ENCODE measurements at regions not wholly inside any gene's neighbourhood (a gene's known extent, or its start where the extent isn't known, plus 50 kb on each side); places are given as distances from the start of the nearest gene placed in this dataset.
A peak's percentile ranks its signal among the peaks of the same experiment; 100 is the strongest.
"Not testable (repeated sequence)": the region's sequence is repeated elsewhere in the genome, so short reads cannot be mapped to it uniquely, and the experiment has no call there.

DNA sequence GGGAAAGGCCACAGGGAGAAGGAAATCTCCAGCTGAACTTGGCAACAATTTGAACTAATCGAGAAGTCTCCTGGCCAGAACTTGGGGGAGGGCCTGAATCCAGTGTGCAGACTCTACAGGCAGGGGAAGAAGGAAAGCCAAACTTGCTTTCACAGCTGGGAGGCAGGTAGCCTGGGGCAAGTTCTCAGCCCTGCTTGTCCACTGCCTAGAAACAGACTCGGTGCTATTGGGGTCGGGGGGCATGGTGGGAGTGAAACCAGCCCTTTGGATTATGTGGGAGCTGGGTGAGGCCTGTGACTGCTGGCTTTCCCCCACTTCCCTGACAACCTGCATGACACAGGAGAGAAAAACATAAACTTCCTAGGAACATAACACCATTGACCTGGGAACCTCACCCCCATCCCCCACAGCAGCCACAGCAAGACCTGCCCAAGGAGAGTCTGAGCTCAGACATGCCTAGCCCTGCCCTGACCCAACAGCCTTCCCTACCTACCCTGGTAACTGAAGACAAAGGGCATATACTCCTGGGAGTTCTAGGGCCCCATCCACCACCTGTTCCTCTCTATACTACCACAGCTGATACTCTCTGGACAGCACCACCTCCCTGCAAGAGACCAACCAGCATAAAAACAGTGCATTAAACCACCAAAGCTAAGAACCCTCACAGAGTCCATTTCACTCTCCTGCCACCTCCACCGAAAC lies 103.7 kb upstream of the MNS1 start:
- peak; percentile 55 for DNase-seq (ENCODE audit: low read depth)

DNA sequence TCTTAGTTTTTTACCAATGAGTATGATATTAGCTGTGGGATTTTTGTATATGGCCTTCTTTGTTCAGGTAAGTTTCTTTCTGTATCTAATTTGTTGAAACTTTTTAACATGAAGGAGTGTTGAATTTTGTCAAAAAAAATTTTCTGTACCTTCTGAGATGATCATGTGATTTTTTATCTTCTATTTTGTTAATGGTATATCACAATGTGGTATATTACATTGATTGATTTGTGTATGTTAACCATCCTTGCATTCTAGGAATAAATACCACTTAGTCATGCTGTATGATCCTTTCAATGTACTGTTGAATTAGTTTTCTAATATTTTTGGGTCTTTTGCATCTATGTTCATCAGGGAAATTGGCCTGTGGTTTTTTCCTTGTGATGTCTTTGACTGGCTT lies 92.5 kb upstream of the MNS1 start:
- no peak for DNase-seq (ENCODE audit: low read depth)

DNA sequence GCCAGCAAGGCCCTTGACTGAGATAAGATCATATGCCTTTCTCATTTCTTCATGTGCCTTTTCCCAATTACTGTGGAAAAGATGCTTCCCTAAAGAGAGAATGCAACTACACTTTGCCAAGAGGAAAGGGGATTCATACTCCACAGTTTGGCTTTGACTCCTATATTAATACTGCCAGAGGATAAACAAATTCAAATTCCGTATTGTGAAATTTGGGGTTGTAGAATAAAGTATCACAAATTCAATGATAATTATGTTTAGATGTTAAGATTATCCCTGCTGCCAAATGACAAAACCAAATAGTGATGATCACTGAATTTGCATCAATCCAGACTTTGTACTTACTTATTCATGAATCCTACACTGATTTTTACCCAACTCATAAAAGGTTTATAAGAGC lies 88.5 kb upstream of the MNS1 start:
- no peak for DNase-seq (ENCODE audit: low read depth)

DNA sequence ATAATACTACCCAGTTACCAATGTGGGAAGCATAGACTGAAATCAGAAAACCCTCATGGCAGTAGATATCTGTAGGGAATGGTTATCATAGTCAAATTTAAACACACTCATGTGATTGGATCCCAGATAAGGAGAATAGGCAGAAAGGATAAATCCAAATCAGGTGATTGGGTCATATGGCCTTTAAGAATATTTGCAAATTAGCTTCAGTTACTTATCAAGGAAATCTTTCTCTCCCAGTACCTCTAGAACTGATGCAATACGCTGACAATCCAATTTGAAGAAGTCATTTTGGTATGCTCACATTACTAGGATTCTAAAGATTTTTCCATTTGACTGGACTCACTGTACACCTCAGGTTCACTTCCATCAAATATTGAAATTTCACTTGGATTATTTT lies 87.7 kb upstream of the MNS1 start:
- DNase-seq (ENCODE audit: low read depth), result no peak

DNA sequence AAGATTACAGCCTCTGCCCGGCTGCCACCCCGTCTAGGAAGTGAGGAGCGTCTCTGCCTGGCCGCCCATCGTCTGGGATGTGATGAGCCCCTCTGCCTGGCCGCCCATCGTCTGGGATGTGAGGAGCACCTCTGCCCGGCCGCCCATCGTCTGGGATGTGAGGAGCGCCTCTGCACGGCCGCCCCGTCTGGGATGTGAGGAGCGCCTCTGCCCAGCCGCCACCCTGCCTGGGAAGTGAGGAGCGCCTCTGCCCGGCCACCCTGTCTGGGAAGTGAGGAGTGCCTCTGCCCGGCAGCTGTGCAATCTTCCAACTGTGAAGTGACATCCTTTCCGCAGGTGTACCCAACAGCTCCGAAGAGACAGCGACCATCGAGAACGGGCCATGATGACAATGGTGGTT lies 75.6 kb upstream of the MNS1 start:
- DNase-seq (ENCODE audit: low read depth), result not testable (repeated sequence)

DNA sequence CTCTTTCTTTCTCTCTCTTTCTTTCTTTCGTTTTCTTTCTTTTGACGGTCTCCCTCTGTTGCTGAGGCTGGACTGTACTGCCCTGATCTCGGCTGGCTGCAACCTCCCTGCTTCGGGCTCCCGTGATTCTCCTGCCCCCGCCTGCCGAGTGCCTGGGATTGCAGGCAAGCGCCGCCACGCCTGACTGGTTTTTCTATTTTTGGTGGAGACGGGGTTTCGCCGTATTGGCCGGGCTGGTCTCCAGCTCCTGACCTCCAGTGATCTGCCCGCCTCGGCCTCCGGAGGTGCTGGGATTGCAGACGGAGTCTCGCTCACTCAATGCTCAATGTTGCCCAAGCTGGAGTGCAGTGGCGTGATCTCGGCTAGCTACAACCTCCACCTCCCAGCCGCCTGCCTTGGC lies 75.2 kb upstream of the MNS1 start:
- not testable (repeated sequence) for DNase-seq (ENCODE audit: low read depth)

DNA sequence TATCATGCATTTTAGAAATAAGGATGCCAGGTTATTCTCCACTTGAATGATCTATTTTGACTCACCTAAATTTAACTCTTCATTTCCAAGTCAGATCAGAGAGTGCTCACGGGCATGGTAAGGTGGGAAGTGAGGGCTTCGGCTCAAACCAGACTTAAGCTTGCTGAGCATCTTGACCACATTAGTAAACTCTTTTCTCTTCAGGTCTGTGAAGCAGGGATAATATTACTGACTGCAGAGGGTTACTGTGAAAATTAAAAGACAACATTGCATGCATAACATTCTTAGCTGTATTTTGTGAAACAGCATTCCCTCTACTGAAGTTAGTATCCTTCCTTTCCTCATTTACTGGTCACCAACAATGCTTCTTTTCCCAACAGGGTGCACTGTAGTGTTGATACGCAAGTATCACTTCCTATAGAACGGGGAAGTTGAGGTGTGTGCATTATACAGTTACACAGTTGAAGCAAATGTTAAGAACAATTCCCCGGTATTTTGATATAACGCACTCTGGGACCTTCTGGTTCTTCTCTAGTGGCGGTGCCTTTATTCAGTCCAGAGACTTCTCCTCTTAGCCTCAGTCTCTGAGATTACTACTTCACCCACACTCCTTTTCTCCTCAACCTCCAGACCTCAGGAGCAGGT lies 74.1 kb upstream of the MNS1 start:
- DNase-seq (ENCODE audit: low read depth), result no peak

DNA sequence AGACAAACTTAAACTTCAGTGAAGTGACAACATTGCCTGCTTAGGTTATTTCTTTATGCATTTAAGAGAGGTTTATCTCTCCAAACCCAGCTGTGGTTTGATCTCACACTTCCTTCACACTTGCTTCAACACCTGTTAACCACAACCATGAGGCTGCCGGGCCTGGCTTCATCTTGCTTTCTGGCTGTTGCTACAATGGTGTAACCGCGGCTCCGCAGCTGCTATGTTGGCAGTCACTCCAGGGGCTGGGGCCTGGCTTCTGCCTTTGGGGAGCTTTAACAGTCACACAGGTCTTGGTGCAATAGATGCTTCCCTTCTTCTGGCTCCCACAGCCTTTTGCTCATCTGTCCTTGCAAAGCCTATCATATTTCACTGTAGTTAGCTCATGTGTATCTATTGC lies 72.9 kb upstream of the MNS1 start:
- peak; percentile 98 for DNase-seq (ENCODE audit: low read depth)

DNA sequence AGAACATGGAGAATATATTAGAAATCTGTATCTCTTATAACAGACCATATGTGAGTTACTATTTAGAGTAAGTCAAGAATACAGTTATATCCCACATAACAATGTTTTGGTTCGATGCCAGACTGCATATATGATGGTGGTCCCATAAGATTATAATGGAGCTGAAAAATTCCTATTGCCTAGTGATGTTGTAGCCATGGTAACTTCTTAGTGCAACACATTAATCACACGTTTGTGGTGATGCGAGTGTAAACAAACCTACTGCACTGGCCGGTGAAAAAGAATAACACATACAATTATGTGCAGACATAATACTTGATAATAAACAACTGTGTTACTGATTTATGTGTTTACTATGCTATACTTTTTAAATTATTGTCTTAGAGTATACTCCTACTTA lies 69.8 kb upstream of the MNS1 start:
- DNase-seq (ENCODE audit: low read depth), result no peak

DNA sequence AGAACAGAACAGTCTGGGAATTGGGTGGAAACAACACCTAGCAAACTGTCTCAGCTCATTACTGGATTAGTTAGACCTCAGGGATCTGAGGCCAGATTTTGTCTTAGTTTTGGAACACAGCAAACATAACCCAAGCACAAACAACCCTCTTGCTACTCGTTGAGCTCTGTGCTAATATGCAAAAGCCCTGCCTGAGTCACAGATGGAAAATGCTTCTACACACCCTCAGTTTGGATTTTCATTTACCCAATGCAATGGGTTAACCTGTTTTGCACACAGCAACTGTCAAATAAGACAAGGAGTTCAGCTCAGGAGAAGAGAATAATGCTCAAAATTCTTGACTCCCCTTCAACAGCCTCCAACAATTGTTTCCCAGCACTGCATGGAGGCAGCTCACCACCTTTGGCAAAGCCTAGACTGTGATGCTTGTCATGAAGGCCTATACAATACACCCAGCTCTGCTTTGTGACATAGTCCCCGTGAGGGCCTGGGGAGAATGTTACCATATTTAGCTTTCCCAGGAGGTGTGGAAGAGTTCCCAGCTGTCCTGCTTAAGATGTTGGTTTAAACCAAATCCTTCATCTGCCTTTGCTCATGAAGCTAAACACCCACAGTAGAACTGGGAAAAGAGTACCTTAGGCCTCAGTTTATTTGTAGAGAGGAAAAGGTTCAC lies 68.9 kb upstream of the MNS1 start:
- DNase-seq (ENCODE audit: low read depth), result peak; percentile 57

DNA sequence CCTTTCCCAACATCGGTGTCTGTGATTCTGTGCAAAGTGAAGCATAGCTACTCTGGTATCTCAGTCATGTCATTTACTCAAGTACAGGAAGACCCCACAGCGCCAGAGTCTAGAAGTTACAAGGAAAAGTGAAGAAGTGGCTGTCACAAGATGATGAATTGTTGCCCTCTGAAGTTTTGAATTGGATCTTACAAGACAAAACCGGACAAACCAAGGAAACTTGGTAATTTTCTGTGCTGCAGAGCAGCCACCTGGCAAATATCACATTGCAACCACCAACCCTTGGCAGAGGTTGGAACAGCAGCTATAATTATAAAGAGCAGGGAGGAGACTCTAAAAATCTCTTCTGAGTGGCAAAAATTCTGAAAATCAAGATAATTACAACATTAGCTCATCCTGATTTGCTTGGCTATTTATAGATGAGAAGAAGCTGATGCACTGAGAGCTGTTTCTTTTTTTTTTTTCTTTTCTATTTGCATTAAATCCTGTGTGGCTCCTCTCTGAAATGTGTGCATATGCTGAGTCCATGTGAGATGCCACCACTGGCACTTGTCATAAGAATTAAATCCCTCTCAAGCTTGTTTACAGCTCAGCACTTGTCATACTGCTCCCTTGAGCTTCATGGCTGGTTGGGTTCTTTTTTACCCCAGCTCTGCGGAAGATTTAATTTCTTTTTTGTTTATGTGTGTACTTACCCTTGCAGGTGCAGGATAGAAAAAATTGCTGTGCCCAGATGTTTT lies 68.0 kb upstream of the MNS1 start:
- DNase-seq (ENCODE audit: low read depth), result peak; percentile 73

DNA sequence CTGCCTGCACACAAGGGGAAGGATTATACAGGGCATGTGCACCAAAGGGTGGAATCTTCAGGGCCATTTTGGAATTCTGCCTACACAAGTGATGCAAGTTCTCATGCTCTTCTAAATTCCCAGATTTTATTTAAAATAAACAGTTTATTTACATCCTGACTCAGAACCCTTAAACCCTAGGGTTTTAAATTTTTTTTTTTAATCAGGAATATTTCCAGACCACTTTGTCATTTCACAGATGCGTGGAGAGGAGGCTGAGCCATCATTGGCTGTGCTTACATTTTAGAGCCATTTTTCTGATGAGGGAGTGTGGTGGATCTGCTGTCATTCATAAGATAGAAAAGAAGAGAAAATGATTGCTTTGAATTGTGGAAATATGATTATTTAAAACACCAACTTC lies 65.2 kb upstream of the MNS1 start:
- DNase-seq (ENCODE audit: low read depth), result no peak

DNA sequence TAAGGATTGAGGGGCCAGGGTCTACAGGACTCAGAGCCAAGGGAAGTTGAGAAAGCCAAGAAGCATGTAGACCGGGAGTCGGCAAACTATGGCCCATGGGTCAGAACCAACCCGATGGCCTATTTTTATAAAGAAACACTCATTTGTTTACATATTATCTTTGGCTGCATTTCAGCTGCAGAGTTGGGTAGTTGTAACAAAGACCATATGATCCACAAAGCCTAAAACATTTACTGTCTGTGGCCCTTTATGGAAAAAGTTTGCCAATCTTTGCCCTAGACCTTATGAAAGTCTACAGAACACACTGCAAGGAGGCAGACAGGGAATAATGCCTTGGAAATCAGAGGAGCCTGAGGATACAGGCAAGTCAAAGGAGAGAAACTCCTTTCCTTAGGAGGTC lies 63.2 kb upstream of the MNS1 start:
- no peak for DNase-seq (ENCODE audit: low read depth)

DNA sequence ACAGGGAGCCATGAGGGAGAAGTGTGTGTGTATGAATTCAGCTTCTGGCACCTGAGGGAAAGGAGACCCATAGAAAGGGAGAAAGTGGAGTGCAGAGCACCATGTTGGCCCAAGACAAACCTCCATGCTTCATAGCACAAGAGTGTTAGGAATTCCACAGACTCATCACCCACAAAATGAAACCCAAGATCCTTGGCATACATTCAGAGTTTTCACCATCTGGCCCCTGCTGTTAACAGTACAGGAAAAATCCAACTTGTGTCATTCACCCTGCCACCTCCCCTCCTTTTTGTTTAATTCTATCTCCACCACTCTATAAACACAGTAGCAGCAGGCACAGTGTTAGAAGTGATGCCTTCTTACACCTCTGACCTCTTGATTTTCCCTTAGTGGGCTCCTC lies 60.0 kb upstream of the MNS1 start:
- DNase-seq (ENCODE audit: low read depth), result peak; percentile 94

DNA sequence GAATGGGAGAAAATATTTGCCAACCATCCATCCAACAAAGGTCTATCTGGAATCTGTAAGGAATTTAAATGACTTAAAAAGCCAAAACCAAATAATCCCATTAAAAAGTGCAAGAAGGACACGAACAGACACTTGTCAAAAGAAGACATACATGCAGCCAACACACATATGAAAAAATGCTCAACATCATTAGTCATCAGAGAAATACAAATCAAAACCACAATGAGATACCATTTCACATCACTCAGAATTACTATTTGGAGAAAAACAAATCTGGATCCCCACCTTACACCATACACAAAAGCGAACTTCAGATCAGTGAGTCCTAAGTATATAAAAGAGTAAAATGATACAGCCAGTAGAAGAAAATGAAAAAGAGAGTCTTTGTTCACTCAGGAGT lies 58.6 kb upstream of the MNS1 start:
- no peak for DNase-seq (ENCODE audit: low read depth)

DNA sequence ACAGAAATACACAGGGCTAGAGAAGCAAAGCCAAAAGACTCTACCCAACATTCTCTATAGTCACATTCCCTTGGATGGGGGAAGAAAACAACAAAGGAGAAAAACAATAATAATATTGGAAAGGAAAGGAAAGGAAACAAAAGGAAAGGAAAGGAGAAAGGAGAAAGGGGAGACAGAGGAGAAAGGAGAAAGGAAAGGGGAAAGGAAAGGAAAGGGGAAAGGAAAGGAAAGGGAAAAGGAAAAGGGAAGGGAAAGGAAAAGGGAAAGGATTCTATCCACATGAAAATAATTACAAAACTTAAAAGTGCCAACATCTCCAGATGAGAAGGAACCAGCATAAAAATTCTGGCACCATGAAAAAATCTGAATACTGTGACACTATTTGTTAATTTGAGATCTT lies 54.1 kb upstream of the MNS1 start:
- DNase-seq (ENCODE audit: low read depth), result no peak
